HG02981 (cell line): ENCODE measurements at regions not wholly inside any gene's neighbourhood (a gene's known extent, or its start where the extent isn't known, plus 50 kb on each side); places are given as distances from the start of the nearest gene placed in this dataset.
"Not testable (repeated sequence)": the region's sequence is repeated elsewhere in the genome, so short reads cannot be mapped to it uniquely, and the experiment has no call there.

ENCODE experiments used
- ATAC-seq: cut with Tn5 transposase; IDR thresholded peaks from one replicate; pipeline ENCODE4 v1.9.1; 2021; ENCODE audit warnings: mild to moderate bottlenecking, moderate library complexity; ENCODE audit not compliant: unreplicated experiment

DNA sequence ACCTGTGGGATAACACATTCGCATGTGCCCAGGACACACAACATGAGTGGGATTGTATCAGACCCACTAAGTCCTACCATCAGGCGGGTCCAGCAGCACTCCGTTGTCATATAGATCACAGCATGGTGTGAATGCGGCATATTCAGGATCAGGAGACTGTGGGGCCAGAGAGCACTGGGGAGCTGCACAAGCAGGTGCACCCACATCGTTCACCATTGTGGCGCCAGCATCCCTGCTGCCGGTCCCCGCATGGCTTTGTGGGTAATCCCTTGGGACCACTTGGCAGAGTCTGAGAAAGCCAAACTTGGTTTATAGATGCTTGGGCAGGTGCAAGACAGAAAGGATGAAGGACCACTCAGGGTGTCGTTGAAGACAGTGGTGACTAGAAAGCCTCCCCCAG, 201.6 kb upstream of the B3GAT1 start:
- no peak for ATAC-seq

- no peak for ATAC-seq
These were observed 200.3 kb upstream of the B3GAT1 start for GRCh38 chr11:134612140-134613030.

- no peak for ATAC-seq
These were observed 199.5 kb upstream of the B3GAT1 start for GRCh38 chr11:134611537-134611936.

DNA sequence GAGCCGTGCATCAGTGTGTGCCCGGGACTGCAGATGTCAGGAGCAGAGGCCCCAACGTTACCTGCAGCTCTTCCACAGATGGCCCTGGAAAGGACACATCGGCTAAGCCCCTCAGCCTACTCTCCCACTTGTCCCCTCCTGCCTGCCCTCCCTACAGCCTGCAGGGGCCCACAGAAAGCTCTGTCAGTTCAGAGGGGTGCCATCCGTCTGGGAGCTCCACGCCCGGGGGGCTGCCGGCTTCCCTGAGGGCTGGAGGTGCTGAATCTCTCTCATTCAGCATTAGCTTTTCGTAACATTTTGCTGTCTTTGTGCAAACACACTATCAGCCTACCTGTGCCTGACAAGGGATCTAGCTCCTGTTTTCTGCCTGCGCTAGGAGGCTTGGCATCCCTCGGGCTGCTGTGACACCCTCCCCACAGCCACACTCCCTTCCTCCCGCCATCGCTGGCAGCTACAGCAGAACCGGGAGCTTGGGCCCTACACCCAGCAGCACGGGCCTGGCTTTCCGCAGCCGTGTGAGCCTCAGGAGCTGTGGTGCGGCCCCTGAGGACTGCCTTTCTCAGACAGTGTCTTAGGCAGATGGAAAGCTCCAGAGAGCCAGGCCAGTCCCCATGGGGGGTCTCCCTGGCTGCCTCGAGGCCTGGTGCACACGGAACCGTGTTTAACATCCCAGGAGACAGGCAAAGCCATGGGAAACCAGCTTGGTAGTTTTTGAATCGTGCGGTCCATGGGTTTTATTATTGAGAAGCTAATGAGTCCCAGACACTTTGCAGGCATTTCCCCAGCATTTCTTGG, 198.3 kb upstream of the B3GAT1 start:
- ATAC-seq, result no peak

GRCh38 chr11:134609361-134610115, 197.5 kb upstream of the B3GAT1 start:
- ATAC-seq, result no peak

GRCh38 chr11:134607963-134608750, 196.1 kb upstream of the B3GAT1 start:
- no peak for ATAC-seq

GRCh38 chr11:134606251-134606650, 194.2 kb upstream of the B3GAT1 start:
- no peak for ATAC-seq

DNA sequence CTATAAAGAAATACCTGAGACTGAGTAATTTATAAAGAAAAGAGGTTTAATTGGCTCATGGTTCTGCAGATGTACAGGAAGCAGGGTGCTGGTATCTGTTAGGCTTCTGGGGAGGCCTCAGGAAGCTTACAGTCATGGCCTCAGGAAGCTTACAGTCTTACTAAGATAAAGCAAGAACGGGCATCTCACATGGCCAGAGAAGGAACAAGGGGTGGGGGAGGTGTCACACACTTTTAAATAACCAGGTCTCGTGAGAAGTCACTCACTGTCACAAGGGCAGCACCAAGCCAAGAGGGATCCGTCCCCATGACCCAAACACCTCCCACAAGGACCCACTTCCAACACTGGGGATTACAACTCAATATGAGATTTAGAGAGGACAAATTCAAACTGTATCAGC, 192.8 kb upstream of the B3GAT1 start:
- ATAC-seq, result no peak

GRCh38 chr11:134599299-134599771, 187.3 kb upstream of the B3GAT1 start:
- no peak for ATAC-seq

- no peak for ATAC-seq
These were observed 186.3 kb upstream of the B3GAT1 start for GRCh38 chr11:134598368-134598767.

GRCh38 chr11:134597452-134597851, 185.4 kb upstream of the B3GAT1 start:
- ATAC-seq, result no peak

- ATAC-seq, result no peak
These were observed 184.4 kb upstream of the B3GAT1 start for GRCh38 chr11:134596404-134596803.

- ATAC-seq, result no peak
These were observed 180.4 kb upstream of the B3GAT1 start for GRCh38 chr11:134592391-134592990.

DNA sequence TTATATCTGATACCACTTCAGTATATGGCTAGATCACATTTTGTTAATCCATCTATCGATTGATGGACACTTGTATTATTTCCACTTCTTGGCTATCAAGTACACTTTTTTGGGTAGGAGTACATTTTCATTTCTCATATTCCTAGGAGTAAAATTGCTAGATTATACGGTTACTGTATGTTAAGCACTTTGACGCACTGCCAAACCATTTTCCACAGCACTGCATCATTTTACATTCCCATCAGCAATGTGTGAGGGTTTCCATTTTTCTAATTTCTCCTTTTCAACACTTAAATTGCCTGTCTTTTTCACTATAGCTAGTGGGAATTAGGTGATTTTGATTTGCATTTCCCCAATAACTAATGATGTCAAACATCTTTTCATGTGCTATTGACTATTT, 179.3 kb upstream of the B3GAT1 start:
- no peak for ATAC-seq

DNA sequence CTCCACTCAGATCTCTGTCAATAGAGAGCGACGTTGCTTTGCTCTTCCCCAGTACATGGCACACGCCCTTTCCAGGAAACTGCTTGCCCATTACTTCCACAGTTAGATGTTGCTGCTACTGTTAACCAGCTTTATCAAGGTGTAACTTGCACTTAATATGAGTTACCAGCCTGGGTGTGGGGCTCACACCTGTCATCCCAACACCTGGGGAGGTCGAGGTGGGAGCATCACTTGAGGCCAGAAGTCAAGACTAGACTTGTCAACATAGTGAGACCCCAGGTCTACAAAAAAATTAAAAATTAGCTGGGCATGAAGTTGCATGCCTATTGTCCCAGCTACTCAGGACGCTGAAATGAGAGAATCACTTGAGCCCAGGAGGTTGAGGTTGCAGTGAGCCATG, 177.1 kb upstream of the B3GAT1 start:
- ATAC-seq, result no peak

GRCh38 chr11:134588460-134589110, 176.5 kb upstream of the B3GAT1 start:
- ATAC-seq, result not testable (repeated sequence)

GRCh38 chr11:134587345-134587744, 175.3 kb upstream of the B3GAT1 start:
- no peak for ATAC-seq

- no peak for ATAC-seq
These were observed 174.7 kb upstream of the B3GAT1 start for GRCh38 chr11:134586726-134587125.
